ENCODE measurements at regions not wholly inside any gene's neighbourhood (a gene's known extent, or its start where the extent isn't known, plus 50 kb on each side); places are given as distances from the start of the nearest gene placed in this dataset.
"Not testable (repeated sequence)": the region's sequence is repeated elsewhere in the genome, so short reads cannot be mapped to it uniquely, and the experiment has no call there.

GRCh38 chrX:115702982-115703381 lies 142.0 kb downstream of the PLS3 start:
- no peak for DNase-seq

DNA sequence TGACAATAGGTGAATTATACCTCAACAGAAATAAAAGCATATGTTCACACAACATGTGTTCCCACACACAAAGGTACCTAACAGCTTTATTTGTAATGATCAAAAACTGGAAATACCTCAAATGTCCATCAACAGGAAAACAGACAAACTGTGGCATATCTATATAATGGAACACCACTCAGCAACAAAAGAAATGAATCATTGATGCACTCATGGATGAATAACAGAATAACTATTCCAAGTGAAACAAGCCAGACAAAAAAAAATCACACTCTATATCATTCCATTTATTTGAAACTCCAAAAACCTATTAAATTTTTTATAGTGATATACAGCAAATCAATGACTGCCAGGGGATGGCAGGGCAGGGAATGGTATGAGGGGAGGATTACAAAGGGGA lies 148.1 kb downstream of the PLS3 start:
- DNase-seq: no peak

- DNase-seq: no peak
Measured at GRCh38 chrX:115712484-115712883, 151.5 kb downstream of the PLS3 start.

DNA sequence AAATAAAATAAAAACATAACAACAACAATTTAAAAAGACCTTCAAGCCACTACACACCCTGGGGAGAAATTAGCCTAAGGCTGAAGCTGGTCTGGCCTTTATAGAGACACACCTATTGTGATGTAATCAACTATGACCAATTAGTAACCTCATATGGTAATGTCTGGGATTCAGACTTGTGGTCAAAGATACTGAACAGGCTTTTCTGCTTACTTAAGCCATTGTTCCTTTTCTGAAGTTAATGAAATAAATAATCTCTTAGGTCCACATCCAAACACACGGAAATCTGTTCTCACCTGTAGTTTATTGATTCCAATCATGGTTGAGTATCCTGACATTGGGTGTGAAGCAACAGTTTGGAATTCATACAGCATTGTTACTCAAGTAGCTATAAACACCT lies 152.5 kb downstream of the PLS3 start:
- no peak for DNase-seq

GRCh38 chrX:115719171-115719570 lies 158.2 kb downstream of the PLS3 start:
- DNase-seq: peak; percentile 37

DNA sequence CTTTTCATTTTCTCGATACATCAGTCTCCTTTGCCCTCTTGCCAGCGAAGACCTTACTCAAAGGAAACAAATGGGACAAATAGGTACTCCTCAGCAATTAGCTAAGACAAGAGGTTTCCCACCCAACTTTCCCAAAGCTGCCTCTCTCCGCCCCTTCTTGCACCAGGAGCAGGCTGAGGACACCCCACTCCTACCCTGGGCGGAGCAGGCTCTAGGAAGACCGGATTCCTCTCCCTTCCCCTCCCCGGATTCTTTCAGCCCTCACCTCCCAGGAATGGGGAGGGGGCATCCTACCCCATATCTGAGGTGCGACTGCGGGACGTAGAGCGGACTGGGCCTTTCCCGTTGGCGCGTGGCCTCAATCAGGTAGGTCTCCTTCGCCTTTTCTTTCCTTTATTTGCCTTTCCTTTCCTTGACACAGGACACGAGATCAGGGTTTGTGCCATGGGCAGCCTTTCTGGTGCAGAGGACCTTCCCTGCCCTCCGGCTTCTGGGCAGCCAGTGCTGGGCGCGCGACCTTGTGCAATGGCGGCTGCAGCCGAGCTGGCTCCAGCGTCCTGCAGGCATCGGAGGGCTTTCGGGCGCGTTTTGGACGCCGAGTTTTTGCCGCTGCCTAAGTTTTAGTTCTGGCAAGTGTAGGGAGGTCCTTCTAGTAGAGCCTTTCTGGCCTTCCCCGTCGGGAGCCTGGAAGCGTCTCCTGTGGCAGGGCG lies 161.9 kb downstream of the PLS3 start:
- DNase-seq: not testable (repeated sequence)

DNA sequence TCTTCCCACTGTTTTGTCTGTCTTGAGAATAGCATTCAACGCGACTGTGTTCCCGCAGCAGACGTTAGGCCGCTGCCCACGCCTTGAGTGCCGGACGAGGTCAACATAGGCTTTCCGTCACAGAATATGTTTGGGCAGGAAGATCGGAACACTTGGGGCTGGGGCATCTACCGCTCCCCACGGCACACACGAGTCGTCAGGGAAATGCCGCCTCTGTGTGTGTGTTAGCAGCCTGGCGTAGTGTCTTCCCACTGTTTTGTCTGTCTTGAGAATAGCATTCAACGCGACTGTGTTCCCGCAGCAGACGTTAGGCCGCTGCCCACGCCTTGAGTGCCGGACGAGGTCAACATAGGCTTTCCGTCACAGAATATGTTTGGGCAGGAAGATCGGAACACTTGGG lies 164.4 kb downstream of the PLS3 start:
- DNase-seq: not testable (repeated sequence)

DNA sequence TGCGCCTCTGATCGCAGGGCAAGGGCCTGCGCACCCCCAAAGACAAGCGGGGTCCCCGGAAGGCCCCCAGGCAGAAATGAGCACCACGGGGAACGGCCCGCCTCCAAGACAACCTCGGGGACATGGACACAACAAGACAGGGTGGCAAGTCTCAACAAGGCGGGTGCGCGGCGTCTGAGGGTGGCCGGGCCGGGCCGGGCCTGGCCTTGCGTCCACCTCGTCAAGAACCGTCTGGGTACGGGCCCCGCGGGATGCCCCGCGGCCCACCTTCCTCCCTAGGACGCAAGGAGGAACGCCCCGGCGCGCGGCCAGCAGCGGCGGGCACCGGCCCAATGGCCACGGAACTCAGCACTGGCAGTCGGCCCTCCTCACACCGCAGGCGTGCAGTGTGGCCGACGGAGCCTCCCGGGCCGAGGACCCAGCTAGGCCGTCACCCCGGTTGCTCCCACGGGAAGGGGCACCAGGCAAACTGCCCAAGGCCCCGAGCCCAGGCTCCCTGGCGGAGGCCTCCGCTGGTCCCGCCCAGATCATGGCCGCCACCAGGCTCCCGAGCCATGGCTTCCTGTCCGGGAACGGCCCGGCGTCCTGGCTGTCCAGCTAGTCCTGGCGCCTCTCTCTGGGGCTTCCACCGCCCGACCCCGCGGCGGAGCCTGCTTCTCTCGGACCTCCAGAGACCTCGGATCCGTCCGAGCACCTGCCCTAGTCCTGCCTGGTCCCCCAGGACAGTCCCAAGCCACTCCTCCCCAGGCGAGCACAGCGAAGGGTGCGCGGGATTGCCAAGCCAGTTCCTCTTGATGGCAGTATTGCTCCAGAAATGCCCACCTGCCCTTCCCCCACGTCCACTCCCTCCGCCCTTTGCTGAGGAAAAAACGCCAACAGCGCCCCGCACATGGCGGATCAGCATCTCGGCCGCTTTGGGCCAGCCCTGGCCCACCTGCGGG lies 167.1 kb downstream of the PLS3 start:
- not testable (repeated sequence) for DNase-seq

DNA sequence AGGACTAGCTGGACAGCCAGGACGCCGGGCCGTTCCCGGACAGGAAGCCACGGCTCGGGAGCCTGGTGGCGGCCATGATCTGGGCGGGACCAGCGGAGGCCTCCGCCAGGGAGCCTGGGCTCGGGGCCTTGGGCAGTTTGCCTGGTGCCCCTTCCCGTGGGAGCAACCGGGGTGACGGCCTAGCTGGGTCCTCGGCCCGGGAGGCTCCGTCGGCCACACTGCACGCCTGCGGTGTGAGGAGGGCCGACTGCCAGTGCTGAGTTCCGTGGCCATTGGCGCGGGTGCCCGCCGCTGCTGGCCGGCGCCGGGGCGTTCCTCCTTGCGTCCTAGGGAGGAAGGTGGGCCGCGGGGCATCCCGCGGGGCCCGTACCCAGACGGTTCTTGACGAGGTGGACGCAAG lies 171.6 kb downstream of the PLS3 start:
- not testable (repeated sequence) for DNase-seq

DNA sequence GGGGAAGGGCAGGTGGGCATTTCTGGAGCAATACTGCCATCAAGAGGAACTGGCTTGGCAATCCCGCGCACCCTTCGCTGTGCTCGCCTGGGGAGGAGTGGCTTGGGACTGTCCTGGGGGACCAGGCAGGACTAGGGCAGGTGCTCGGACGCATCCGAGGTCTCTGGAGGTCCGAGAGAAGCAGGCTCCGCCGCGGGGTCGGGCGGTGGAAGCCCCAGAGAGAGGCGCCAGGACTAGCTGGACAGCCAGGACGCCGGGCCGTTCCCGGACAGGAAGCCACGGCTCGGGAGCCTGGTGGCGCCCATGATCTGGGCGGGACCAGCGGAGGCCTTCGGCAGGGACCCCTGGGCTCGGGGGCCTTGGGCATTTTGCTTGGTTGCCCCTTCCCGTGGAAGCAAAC lies 174.3 kb downstream of the PLS3 start:
- not testable (repeated sequence) for DNase-seq
